HCT116 (cell line): ENCODE measurements at regions not wholly inside any gene's neighbourhood (a gene's known extent, or its start where the extent isn't known, plus 50 kb on each side); places are given as distances from the start of the nearest gene placed in this dataset.

Source experiments
- CEBPB ChIP-seq: IDR thresholded peaks from 2 replicates; pipeline ENCODE4 v1.6.1; 2012; ENCODE audit warnings: low read depth
- EGR1 ChIP-seq: IDR thresholded peaks from 2 replicates; pipeline ENCODE4 v1.6.1; 2012; ENCODE audit warnings: low read depth
- ZNF274 ChIP-seq: fragments of 200-500 bp; sonication (Bioruptor generic); IDR thresholded peaks from 2 replicates; pipeline ENCODE4 v1.6.1; 2014; ENCODE audit warnings: mild to moderate bottlenecking, low read depth, low read length, inconsistent platforms
- TF ChIP-seq, protein P1 (sequence below), 3 experiments: fragments of 200-600 bp in 1 of 3; sonication (generic) in 1 of 3; IDR thresholded peaks in 2 of 3; conservative IDR thresholded peaks in 1 of 3; 2 replicates each; pipeline ENCODE4 v1.5.1; 2012 to 2017; ENCODE audit warnings: low read depth in 2 of 3, low read length in 2 of 3, antibody characterized with exemption in 1 of 3, borderline replicate concordance in 1 of 3, control low read depth in 1 of 3, mild to moderate bottlenecking in 1 of 3, mixed read lengths in 1 of 3, mixed run types in 1 of 3, moderate library complexity in 1 of 3; ENCODE audit not compliant: insufficient read depth in 1 of 3
- TF ChIP-seq, protein P2 (sequence below): IDR thresholded peaks from 2 replicates; pipeline ENCODE4 v1.6.1; 2012; ENCODE audit warnings: low read depth
- TF ChIP-seq, protein P3 (sequence below): IDR thresholded peaks from 2 replicates; pipeline ENCODE4 v1.6.1; 2012

DNA sequence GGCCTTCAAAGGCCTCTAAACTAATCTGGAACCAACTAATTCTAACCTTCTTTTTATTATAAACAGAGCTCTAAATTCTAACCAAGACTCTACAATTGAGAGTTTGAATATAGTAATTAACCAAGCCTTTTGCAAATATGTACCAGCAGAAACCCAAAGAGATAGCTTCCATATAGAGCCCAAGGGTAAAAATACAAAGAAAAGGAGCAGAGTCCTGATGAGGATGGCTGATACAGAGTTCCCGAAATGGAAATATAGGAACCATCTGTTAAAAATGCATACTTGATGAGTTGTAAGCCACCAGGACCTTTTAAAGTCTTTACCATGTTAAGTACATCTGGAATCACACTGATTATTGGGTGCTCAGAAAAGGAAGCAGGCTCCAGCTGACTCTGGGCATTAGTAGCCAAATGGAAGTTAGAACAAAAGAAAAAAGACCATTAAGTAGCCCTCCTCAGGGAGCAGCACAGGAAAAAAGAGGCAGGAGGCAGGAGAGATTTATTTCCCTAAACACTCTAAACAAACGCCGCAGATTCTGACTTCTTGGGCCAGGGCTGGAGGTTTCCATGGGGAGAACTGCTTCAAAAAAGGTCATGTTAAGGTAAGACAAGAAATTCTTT, 463.1 kb upstream of the FAT3 start:
- TF ChIP-seq, protein P1, sequence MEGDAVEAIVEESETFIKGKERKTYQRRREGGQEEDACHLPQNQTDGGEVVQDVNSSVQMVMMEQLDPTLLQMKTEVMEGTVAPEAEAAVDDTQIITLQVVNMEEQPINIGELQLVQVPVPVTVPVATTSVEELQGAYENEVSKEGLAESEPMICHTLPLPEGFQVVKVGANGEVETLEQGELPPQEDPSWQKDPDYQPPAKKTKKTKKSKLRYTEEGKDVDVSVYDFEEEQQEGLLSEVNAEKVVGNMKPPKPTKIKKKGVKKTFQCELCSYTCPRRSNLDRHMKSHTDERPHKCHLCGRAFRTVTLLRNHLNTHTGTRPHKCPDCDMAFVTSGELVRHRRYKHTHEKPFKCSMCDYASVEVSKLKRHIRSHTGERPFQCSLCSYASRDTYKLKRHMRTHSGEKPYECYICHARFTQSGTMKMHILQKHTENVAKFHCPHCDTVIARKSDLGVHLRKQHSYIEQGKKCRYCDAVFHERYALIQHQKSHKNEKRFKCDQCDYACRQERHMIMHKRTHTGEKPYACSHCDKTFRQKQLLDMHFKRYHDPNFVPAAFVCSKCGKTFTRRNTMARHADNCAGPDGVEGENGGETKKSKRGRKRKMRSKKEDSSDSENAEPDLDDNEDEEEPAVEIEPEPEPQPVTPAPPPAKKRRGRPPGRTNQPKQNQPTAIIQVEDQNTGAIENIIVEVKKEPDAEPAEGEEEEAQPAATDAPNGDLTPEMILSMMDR (IDR thresholded peaks at IDR 0.05 in 2 of 3, conservative IDR thresholded peaks at IDR 0.05 in 1 of 3; ENCODE audit: borderline replicate concordance in 1 of 3, insufficient read depth in 1 of 3, low read depth in 2 of 3, low read length in 2 of 3) = no peak
- no peak for TF ChIP-seq EGR1
- TF ChIP-seq ZNF274 = no peak
- TF ChIP-seq, protein P2, sequence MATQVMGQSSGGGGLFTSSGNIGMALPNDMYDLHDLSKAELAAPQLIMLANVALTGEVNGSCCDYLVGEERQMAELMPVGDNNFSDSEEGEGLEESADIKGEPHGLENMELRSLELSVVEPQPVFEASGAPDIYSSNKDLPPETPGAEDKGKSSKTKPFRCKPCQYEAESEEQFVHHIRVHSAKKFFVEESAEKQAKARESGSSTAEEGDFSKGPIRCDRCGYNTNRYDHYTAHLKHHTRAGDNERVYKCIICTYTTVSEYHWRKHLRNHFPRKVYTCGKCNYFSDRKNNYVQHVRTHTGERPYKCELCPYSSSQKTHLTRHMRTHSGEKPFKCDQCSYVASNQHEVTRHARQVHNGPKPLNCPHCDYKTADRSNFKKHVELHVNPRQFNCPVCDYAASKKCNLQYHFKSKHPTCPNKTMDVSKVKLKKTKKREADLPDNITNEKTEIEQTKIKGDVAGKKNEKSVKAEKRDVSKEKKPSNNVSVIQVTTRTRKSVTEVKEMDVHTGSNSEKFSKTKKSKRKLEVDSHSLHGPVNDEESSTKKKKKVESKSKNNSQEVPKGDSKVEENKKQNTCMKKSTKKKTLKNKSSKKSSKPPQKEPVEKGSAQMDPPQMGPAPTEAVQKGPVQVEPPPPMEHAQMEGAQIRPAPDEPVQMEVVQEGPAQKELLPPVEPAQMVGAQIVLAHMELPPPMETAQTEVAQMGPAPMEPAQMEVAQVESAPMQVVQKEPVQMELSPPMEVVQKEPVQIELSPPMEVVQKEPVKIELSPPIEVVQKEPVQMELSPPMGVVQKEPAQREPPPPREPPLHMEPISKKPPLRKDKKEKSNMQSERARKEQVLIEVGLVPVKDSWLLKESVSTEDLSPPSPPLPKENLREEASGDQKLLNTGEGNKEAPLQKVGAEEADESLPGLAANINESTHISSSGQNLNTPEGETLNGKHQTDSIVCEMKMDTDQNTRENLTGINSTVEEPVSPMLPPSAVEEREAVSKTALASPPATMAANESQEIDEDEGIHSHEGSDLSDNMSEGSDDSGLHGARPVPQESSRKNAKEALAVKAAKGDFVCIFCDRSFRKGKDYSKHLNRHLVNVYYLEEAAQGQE = no peak
- no peak for TF ChIP-seq CEBPB
- TF ChIP-seq, protein P3, sequence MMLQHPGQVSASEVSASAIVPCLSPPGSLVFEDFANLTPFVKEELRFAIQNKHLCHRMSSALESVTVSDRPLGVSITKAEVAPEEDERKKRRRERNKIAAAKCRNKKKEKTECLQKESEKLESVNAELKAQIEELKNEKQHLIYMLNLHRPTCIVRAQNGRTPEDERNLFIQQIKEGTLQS = no peak
